ENCODE measurements at regions not wholly inside any gene's neighbourhood (a gene's known extent, or its start where the extent isn't known, plus 50 kb on each side); places are given as distances from the start of the nearest gene placed in this dataset.

DNA sequence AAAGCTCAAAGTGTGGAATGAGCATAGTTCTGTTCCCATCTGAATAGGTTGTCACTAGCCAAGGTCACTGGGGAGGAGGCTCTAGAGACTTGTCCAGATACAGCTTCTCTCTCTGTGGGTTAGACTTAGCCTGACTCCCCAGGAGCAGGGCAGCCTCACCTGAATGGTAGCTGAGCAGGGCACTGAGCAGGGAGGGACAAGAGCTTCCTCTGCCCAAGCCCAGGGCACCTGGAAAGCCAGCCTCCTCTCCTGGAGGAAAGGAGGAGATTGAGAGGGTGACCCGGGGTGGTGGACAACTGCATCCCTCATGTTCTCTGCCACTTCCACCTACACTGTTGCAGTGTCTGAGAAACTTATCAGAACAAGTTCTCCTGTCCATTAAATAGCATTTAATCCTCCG lies 59.0 kb upstream of the F3 start:
- no peak overlapping the region for H3K9ac ChIP-seq (ENCODE audit: extremely low read depth, low read length, poor library complexity, severe bottlenecking)
- no peaks in the 10 kb centered on the region for H3K36me3 Mint-ChIP-seq (ENCODE audit: low read depth)
- DNase-seq: peak; percentile 44
- no peaks in the 10 kb centered on the region for H3K27me3 ChIP-seq (ENCODE audit: control insufficient read depth, insufficient read depth, low read length, poor library complexity, severe bottlenecking)
- H3K9me3 Mint-ChIP-seq: peaks cover 2% of the 10 kb centered on the region
- H3K4me1 Mint-ChIP-seq: peaks cover 29% of the 10 kb centered on the region
- no peaks in the 10 kb centered on the region for H3K4me1 ChIP-seq (ENCODE audit: control insufficient read depth, insufficient read depth, low read length)
- WGBS, 2 experiments (ENCODE audit: insufficient coverage in 1 of 2, insufficient read length in 1 of 2): 77 to 100% methylated on average over 1 to 2 of the region's 2 CpGs
- H3K4me3 ChIP-seq (ENCODE audit: low read length): no peak overlapping the region
- TF ChIP-seq, protein P1, sequence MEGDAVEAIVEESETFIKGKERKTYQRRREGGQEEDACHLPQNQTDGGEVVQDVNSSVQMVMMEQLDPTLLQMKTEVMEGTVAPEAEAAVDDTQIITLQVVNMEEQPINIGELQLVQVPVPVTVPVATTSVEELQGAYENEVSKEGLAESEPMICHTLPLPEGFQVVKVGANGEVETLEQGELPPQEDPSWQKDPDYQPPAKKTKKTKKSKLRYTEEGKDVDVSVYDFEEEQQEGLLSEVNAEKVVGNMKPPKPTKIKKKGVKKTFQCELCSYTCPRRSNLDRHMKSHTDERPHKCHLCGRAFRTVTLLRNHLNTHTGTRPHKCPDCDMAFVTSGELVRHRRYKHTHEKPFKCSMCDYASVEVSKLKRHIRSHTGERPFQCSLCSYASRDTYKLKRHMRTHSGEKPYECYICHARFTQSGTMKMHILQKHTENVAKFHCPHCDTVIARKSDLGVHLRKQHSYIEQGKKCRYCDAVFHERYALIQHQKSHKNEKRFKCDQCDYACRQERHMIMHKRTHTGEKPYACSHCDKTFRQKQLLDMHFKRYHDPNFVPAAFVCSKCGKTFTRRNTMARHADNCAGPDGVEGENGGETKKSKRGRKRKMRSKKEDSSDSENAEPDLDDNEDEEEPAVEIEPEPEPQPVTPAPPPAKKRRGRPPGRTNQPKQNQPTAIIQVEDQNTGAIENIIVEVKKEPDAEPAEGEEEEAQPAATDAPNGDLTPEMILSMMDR (conservative IDR thresholded peaks at IDR 0.05): no peak
- no peaks in the 10 kb centered on the region for H3K27me3 Mint-ChIP-seq (ENCODE audit: insufficient read depth)
- H3K27ac Mint-ChIP-seq: no peak overlapping the region
- H3K36me3 ChIP-seq (ENCODE audit: control insufficient read depth, insufficient read depth, low read length): no peaks in the 10 kb centered on the region
- no peak overlapping the region for H3K4me3 Mint-ChIP-seq
- no peak overlapping the region for H3K27ac ChIP-seq (ENCODE audit: low read depth, low read length)
- H3K9me3 ChIP-seq (ENCODE audit: control insufficient read depth, low read length): no peaks in the 10 kb centered on the region

DNA sequence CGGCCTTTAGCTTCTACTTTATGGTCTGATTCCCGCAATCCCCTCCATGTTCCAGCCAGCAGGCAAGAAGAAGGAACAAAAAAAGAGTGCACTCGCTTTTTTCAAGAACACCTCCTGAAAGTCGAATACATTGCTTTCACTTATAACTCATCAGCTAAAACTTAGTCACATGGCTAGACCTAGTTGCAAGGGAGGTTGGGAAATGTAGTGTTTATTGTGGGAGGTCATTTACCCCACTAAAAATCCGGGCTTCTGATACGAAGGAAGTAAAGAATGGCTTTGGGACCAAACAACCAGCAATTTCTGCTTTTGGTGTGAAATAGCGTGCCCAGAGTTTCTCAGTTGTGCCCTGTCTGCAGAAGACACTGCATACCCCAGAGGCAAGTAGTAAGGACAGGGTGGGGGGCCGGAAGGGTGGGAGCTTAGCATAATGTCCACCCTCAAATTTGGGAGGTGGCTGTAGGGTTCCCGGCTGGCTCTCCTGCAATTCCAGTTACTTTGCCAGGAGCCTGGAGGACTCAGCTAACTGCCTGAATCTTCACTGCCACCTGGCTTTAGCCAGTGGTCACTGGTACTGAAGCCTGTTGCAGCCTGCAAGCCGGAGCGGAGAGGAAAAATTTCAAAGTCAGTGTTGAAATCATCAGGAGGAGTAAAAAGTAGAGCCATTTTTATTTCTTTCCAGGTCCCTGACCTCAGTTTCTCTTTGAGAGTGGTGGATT lies 57.7 kb upstream of the F3 start:
- Mint-ChIP-seq H3K9me3 (no peaks in the 10 kb centered on the region), H3K4me1 (peaks cover 29% of the 10 kb centered on the region), H3K27me3 (ENCODE audit: insufficient read depth) (no peaks in the 10 kb centered on the region), H3K27ac (peak overlapping the region; percentile 19), H3K36me3 (ENCODE audit: low read depth) (no peaks in the 10 kb centered on the region), H3K4me3 (no peak overlapping the region)
- 82% methylated on average over 7 to 11 of the region's 11 CpGs for WGBS, 2 experiments (ENCODE audit: insufficient coverage in 1 of 2, insufficient read length in 1 of 2)
- Histone ChIP-seq H3K36me3 (ENCODE audit: control insufficient read depth, insufficient read depth, low read length) (no peaks in the 10 kb centered on the region), H3K4me1 (ENCODE audit: control insufficient read depth, insufficient read depth, low read length) (no peaks in the 10 kb centered on the region), H3K27ac (ENCODE audit: low read depth, low read length) (no peak overlapping the region), H3K9me3 (ENCODE audit: control insufficient read depth, low read length) (no peaks in the 10 kb centered on the region), H3K9ac (ENCODE audit: extremely low read depth, low read length, poor library complexity, severe bottlenecking) (no peak overlapping the region), H3K4me3 (ENCODE audit: low read length) (no peak overlapping the region), H3K27me3 (ENCODE audit: control insufficient read depth, insufficient read depth, low read length, poor library complexity, severe bottlenecking) (no peaks in the 10 kb centered on the region)
- TF ChIP-seq, protein P1 (conservative IDR thresholded peaks at IDR 0.05): peak; percentile 83
- peak; percentile 86 for DNase-seq

DNA sequence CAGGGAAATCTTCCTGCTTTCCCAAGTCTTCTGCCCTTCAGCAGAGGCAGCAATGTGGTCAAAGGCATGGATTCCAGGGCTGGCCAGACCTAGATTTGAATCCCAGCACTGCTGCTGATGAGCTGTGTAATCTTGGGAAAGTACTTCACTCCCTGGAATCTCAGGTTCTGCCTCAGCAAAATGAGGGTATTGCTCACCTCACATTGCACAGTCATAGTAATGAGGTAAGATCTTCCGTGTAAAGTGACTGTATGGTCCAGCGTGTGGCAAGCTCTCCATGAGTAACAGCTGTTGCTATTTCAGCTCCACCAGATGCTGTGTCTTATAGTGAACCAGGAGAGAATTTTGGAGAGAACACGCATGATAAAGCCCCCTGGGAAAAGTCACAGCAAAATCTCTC lies 56.1 kb upstream of the F3 start:
- Mint-ChIP-seq H3K9me3 (no peaks in the 10 kb centered on the region), H3K4me1 (peaks cover 29% of the 10 kb centered on the region), H3K27ac (no peak overlapping the region), H3K27me3 (ENCODE audit: insufficient read depth) (no peaks in the 10 kb centered on the region), H3K36me3 (ENCODE audit: low read depth) (no peaks in the 10 kb centered on the region), H3K4me3 (no peak overlapping the region)
- H3K4me3 ChIP-seq (ENCODE audit: low read length): no peak overlapping the region
- TF ChIP-seq, protein P1 (conservative IDR thresholded peaks at IDR 0.05): no peak
- 94 to 96% methylated on average over 3 of the region's 3 CpGs for WGBS, 2 experiments (ENCODE audit: insufficient coverage in 1 of 2, insufficient read length in 1 of 2)
- H3K4me1 ChIP-seq (ENCODE audit: control insufficient read depth, insufficient read depth, low read length): no peaks in the 10 kb centered on the region
- no peak overlapping the region for H3K9ac ChIP-seq (ENCODE audit: extremely low read depth, low read length, poor library complexity, severe bottlenecking)
- peak; percentile 36 for DNase-seq
- H3K36me3 ChIP-seq (ENCODE audit: control insufficient read depth, insufficient read depth, low read length): no peaks in the 10 kb centered on the region
- H3K27me3 ChIP-seq (ENCODE audit: control insufficient read depth, insufficient read depth, low read length, poor library complexity, severe bottlenecking): no peaks in the 10 kb centered on the region
- no peaks in the 10 kb centered on the region for H3K9me3 ChIP-seq (ENCODE audit: control insufficient read depth, low read length)
- H3K27ac ChIP-seq (ENCODE audit: low read depth, low read length): no peak overlapping the region

Measured in endodermal cell (in vitro differentiated cells).